ENCODE measurements at regions not wholly inside any gene's neighbourhood (a gene's known extent, or its start where the extent isn't known, plus 50 kb on each side); places are given as distances from the start of the nearest gene placed in this dataset.

DNA sequence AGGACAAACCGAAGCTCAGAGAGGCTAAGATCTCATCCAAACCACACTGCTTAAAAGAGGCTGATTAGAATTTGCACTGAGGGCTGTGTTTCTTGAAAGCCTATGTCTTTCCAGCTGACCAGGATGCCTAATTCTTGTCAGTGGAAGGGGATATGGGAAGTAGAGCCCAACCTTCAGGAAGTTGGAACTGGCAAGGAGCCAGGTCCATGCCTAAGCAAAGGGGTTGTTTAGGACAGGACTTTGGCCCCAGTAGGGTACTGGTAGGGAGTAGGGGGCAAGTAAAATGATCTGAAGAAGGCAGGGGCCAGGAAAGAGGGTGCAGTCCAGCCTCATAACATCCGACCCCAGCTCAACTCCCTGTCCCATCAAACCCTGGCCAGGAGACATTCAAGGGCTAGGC, 130.9 kb downstream of the GAS1 start:
- CTCF ChIA-PET: no interaction called here

More for the DNA sequence above, 130.9 kb downstream of the GAS1 start:
- TF ChIP-seq FOSL2 (IDR thresholded peaks at IDR 0.05; ENCODE audit: borderline replicate concordance, low read depth) (no peak), MXI1 (IDR thresholded peaks at IDR 0.05; ENCODE audit: low read depth, low read length) (no peak), PBX3 (IDR thresholded peaks at IDR 0.05) (no peak), CHD2 (IDR thresholded peaks at IDR 0.05; ENCODE audit: low read length, partially characterized antibody) (no peak), RAD21 (IDR thresholded peaks at IDR 0.05; ENCODE audit: low read length) (no peak), JUND (IDR thresholded peaks at IDR 0.05) (no peak), MAX (IDR thresholded peaks at IDR 0.05; ENCODE audit: low read depth) (no peak), FOXM1 (IDR thresholded peaks at IDR 0.05; ENCODE audit: low read depth) (no peak), RFX5 (IDR thresholded peaks at IDR 0.05; ENCODE audit: low read length) (no peak), GABPA (IDR thresholded peaks at IDR 0.05; ENCODE audit: low read depth) (no peak), USF2 (IDR thresholded peaks at IDR 0.05; ENCODE audit: borderline replicate concordance, low read depth, low read length) (no peak), ELF1 (IDR thresholded peaks at IDR 0.05) (no peak), RXRA (IDR thresholded peaks at IDR 0.05; ENCODE audit: borderline replicate concordance, low read depth) (no peak), SMC3 (IDR thresholded peaks at IDR 0.05; ENCODE audit: low read depth, low read length) (no peak), ZBTB33 (IDR thresholded peaks at IDR 0.05; ENCODE audit: borderline replicate concordance, low read depth) (no peak), TCF12 (IDR thresholded peaks at IDR 0.05) (no peak)
- TF ChIP-seq, protein P1, sequence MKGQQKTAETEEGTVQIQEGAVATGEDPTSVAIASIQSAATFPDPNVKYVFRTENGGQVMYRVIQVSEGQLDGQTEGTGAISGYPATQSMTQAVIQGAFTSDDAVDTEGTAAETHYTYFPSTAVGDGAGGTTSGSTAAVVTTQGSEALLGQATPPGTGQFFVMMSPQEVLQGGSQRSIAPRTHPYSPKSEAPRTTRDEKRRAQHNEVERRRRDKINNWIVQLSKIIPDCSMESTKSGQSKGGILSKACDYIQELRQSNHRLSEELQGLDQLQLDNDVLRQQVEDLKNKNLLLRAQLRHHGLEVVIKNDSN (IDR thresholded peaks at IDR 0.05; ENCODE audit: borderline replicate concordance, low read depth): no peak
- TF ChIP-seq, protein P2, sequence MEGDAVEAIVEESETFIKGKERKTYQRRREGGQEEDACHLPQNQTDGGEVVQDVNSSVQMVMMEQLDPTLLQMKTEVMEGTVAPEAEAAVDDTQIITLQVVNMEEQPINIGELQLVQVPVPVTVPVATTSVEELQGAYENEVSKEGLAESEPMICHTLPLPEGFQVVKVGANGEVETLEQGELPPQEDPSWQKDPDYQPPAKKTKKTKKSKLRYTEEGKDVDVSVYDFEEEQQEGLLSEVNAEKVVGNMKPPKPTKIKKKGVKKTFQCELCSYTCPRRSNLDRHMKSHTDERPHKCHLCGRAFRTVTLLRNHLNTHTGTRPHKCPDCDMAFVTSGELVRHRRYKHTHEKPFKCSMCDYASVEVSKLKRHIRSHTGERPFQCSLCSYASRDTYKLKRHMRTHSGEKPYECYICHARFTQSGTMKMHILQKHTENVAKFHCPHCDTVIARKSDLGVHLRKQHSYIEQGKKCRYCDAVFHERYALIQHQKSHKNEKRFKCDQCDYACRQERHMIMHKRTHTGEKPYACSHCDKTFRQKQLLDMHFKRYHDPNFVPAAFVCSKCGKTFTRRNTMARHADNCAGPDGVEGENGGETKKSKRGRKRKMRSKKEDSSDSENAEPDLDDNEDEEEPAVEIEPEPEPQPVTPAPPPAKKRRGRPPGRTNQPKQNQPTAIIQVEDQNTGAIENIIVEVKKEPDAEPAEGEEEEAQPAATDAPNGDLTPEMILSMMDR (IDR thresholded peaks at IDR 0.05): no peak
- TF ChIP-seq, protein P3, sequence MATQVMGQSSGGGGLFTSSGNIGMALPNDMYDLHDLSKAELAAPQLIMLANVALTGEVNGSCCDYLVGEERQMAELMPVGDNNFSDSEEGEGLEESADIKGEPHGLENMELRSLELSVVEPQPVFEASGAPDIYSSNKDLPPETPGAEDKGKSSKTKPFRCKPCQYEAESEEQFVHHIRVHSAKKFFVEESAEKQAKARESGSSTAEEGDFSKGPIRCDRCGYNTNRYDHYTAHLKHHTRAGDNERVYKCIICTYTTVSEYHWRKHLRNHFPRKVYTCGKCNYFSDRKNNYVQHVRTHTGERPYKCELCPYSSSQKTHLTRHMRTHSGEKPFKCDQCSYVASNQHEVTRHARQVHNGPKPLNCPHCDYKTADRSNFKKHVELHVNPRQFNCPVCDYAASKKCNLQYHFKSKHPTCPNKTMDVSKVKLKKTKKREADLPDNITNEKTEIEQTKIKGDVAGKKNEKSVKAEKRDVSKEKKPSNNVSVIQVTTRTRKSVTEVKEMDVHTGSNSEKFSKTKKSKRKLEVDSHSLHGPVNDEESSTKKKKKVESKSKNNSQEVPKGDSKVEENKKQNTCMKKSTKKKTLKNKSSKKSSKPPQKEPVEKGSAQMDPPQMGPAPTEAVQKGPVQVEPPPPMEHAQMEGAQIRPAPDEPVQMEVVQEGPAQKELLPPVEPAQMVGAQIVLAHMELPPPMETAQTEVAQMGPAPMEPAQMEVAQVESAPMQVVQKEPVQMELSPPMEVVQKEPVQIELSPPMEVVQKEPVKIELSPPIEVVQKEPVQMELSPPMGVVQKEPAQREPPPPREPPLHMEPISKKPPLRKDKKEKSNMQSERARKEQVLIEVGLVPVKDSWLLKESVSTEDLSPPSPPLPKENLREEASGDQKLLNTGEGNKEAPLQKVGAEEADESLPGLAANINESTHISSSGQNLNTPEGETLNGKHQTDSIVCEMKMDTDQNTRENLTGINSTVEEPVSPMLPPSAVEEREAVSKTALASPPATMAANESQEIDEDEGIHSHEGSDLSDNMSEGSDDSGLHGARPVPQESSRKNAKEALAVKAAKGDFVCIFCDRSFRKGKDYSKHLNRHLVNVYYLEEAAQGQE (IDR thresholded peaks at IDR 0.05; ENCODE audit: low read depth, low read length): no peak
- Histone ChIP-seq H3K36me3 (replicated peaks in 1 of 2; ENCODE audit: control insufficient read depth in 1 of 2, insufficient read depth in 2 of 2, low read length in 1 of 2) (no peaks in the 10 kb centered on the region), H3K4me1 (ENCODE audit: control insufficient read depth in 1 of 2, insufficient read depth in 2 of 2, low read depth in 1 of 2, low read length in 1 of 2) (no peaks in the 10 kb centered on the region), H3F3A (replicated peaks; ENCODE audit: insufficient read depth) (no peaks in the 10 kb centered on the region), H3K79me2 (ENCODE audit: insufficient read depth) (no peaks in the 10 kb centered on the region), H3K9ac (no peak overlapping the region), H2AFZ (ENCODE audit: low read depth) (no peak overlapping the region), H3K27ac (ENCODE audit: low read depth in 2 of 2, low read length in 1 of 2) (no peak overlapping the region), H3K9me2 (no peaks in the 10 kb centered on the region), H3K27me3 (ENCODE audit: insufficient read depth) (no peaks in the 10 kb centered on the region), H4K20me1 (ENCODE audit: insufficient read depth) (no peaks in the 10 kb centered on the region), H3K9me3 (no peaks in the 10 kb centered on the region), H3K4me3 (ENCODE audit: low read depth in 2 of 2, low read length in 1 of 2) (no peak overlapping the region), H3K4me2 (no peak overlapping the region)
- whole genome bisulfite sequencing (ENCODE audit: low lambda C conversion rate): 69% methylated on average over 2 of the region's 2 CpGs
- no peak for DNase-seq
- POLR2A ChIA-PET: no interaction called here

Data from SK-N-SH (cell line).